ENCODE measurements at regions not wholly inside any gene's neighbourhood (a gene's known extent, or its start where the extent isn't known, plus 50 kb on each side); places are given as distances from the start of the nearest gene placed in this dataset.
"Not testable (repeated sequence)": the region's sequence is repeated elsewhere in the genome, so short reads cannot be mapped to it uniquely, and the experiment has no call there.

- not testable (repeated sequence) for H3K9ac ChIP-seq (ENCODE audit: low read depth in 1 of 2, low read length in 2 of 2); H3K4me3 ChIP-seq (ENCODE audit: low read depth in 1 of 2, low read length in 2 of 2); H3K4me1 ChIP-seq (ENCODE audit: control insufficient read depth in 1 of 2, insufficient read depth in 2 of 2, low read length in 2 of 2)
Measured at GRCh38 chr2:87488991-87489390, 258.9 kb upstream of the PLGLB2 start.

GRCh38 chr2:87494846-87495245, 253.0 kb upstream of the PLGLB2 start:
- H3K9ac ChIP-seq (ENCODE audit: low read depth in 1 of 2, low read length in 2 of 2); H3K27me3 ChIP-seq (ENCODE audit: control insufficient read depth in 1 of 2, insufficient read depth in 2 of 2, low read length in 2 of 2); H3K4me3 ChIP-seq (ENCODE audit: low read depth in 1 of 2, low read length in 2 of 2); H3K27ac ChIP-seq (ENCODE audit: low read depth, low read length); H3K9me3 ChIP-seq (ENCODE audit: control insufficient read depth in 1 of 2, low read length in 2 of 2); H3K36me3 ChIP-seq (ENCODE audit: control insufficient read depth in 1 of 2, insufficient read depth in 2 of 2, low read length in 2 of 2); H3K4me1 ChIP-seq (ENCODE audit: control insufficient read depth in 1 of 2, insufficient read depth in 2 of 2, low read length in 2 of 2): not testable (repeated sequence)

More at GRCh38 chr2:87488991-87489390, 258.9 kb upstream of the PLGLB2 start:
- H3K36me3 ChIP-seq (ENCODE audit: control insufficient read depth in 1 of 2, insufficient read depth in 2 of 2, low read length in 2 of 2); H3K27ac ChIP-seq (ENCODE audit: low read depth, low read length); H3K27me3 ChIP-seq (ENCODE audit: control insufficient read depth in 1 of 2, insufficient read depth in 2 of 2, low read length in 2 of 2); H3K9me3 ChIP-seq (ENCODE audit: control insufficient read depth in 1 of 2, low read length in 2 of 2): not testable (repeated sequence)

GRCh38 chr2:87495455-87495854, 252.4 kb upstream of the PLGLB2 start:
- not testable (repeated sequence) for H3K4me1 ChIP-seq (ENCODE audit: control insufficient read depth in 1 of 2, insufficient read depth in 2 of 2, low read length in 2 of 2); H3K9ac ChIP-seq (ENCODE audit: low read depth in 1 of 2, low read length in 2 of 2); H3K27ac ChIP-seq (ENCODE audit: low read depth, low read length); H3K4me3 ChIP-seq (ENCODE audit: low read depth in 1 of 2, low read length in 2 of 2); H3K36me3 ChIP-seq (ENCODE audit: control insufficient read depth in 1 of 2, insufficient read depth in 2 of 2, low read length in 2 of 2); H3K9me3 ChIP-seq (ENCODE audit: control insufficient read depth in 1 of 2, low read length in 2 of 2); H3K27me3 ChIP-seq (ENCODE audit: control insufficient read depth in 1 of 2, insufficient read depth in 2 of 2, low read length in 2 of 2)

GRCh38 chr2:87496036-87497006, 251.6 kb upstream of the PLGLB2 start:
- not testable (repeated sequence) for H3K36me3 ChIP-seq (ENCODE audit: control insufficient read depth in 1 of 2, insufficient read depth in 2 of 2, low read length in 2 of 2); H3K9me3 ChIP-seq (ENCODE audit: control insufficient read depth in 1 of 2, low read length in 2 of 2); H3K27ac ChIP-seq (ENCODE audit: low read depth, low read length); H3K27me3 ChIP-seq (ENCODE audit: control insufficient read depth in 1 of 2, insufficient read depth in 2 of 2, low read length in 2 of 2); H3K4me3 ChIP-seq (ENCODE audit: low read depth in 1 of 2, low read length in 2 of 2); H3K9ac ChIP-seq (ENCODE audit: low read depth in 1 of 2, low read length in 2 of 2); H3K4me1 ChIP-seq (ENCODE audit: control insufficient read depth in 1 of 2, insufficient read depth in 2 of 2, low read length in 2 of 2)

- H3K9me3 ChIP-seq (ENCODE audit: control insufficient read depth in 1 of 2, low read length in 2 of 2); H3K27me3 ChIP-seq (ENCODE audit: control insufficient read depth in 1 of 2, insufficient read depth in 2 of 2, low read length in 2 of 2); H3K4me3 ChIP-seq (ENCODE audit: low read depth in 1 of 2, low read length in 2 of 2); H3K4me1 ChIP-seq (ENCODE audit: control insufficient read depth in 1 of 2, insufficient read depth in 2 of 2, low read length in 2 of 2); H3K36me3 ChIP-seq (ENCODE audit: control insufficient read depth in 1 of 2, insufficient read depth in 2 of 2, low read length in 2 of 2); H3K27ac ChIP-seq (ENCODE audit: low read depth, low read length); H3K9ac ChIP-seq (ENCODE audit: low read depth in 1 of 2, low read length in 2 of 2): not testable (repeated sequence)
Measured at GRCh38 chr2:87497135-87497534, 250.8 kb upstream of the PLGLB2 start.

- H3K27me3 ChIP-seq (ENCODE audit: control insufficient read depth in 1 of 2, insufficient read depth in 2 of 2, low read length in 2 of 2); H3K4me3 ChIP-seq (ENCODE audit: low read depth in 1 of 2, low read length in 2 of 2); H3K27ac ChIP-seq (ENCODE audit: low read depth, low read length); H3K9ac ChIP-seq (ENCODE audit: low read depth in 1 of 2, low read length in 2 of 2); H3K36me3 ChIP-seq (ENCODE audit: control insufficient read depth in 1 of 2, insufficient read depth in 2 of 2, low read length in 2 of 2); H3K9me3 ChIP-seq (ENCODE audit: control insufficient read depth in 1 of 2, low read length in 2 of 2); H3K4me1 ChIP-seq (ENCODE audit: control insufficient read depth in 1 of 2, insufficient read depth in 2 of 2, low read length in 2 of 2): not testable (repeated sequence)
Measured at GRCh38 chr2:87497700-87498099, 250.2 kb upstream of the PLGLB2 start.

GRCh38 chr2:87498169-87498853, 249.6 kb upstream of the PLGLB2 start:
- not testable (repeated sequence) for H3K27me3 ChIP-seq (ENCODE audit: control insufficient read depth in 1 of 2, insufficient read depth in 2 of 2, low read length in 2 of 2); H3K4me1 ChIP-seq (ENCODE audit: control insufficient read depth in 1 of 2, insufficient read depth in 2 of 2, low read length in 2 of 2); H3K27ac ChIP-seq (ENCODE audit: low read depth, low read length); H3K9ac ChIP-seq (ENCODE audit: low read depth in 1 of 2, low read length in 2 of 2); H3K36me3 ChIP-seq (ENCODE audit: control insufficient read depth in 1 of 2, insufficient read depth in 2 of 2, low read length in 2 of 2); H3K9me3 ChIP-seq (ENCODE audit: control insufficient read depth in 1 of 2, low read length in 2 of 2); H3K4me3 ChIP-seq (ENCODE audit: low read depth in 1 of 2, low read length in 2 of 2)

GRCh38 chr2:87498854-87499238, 249.0 kb upstream of the PLGLB2 start:
- not testable (repeated sequence) for H3K27ac ChIP-seq (ENCODE audit: low read depth, low read length); H3K9ac ChIP-seq (ENCODE audit: low read depth in 1 of 2, low read length in 2 of 2); H3K36me3 ChIP-seq (ENCODE audit: control insufficient read depth in 1 of 2, insufficient read depth in 2 of 2, low read length in 2 of 2); H3K27me3 ChIP-seq (ENCODE audit: control insufficient read depth in 1 of 2, insufficient read depth in 2 of 2, low read length in 2 of 2); H3K9me3 ChIP-seq (ENCODE audit: control insufficient read depth in 1 of 2, low read length in 2 of 2); H3K4me1 ChIP-seq (ENCODE audit: control insufficient read depth in 1 of 2, insufficient read depth in 2 of 2, low read length in 2 of 2); H3K4me3 ChIP-seq (ENCODE audit: low read depth in 1 of 2, low read length in 2 of 2)

- H3K4me3 ChIP-seq (ENCODE audit: low read depth in 1 of 2, low read length in 2 of 2); H3K4me1 ChIP-seq (ENCODE audit: control insufficient read depth in 1 of 2, insufficient read depth in 2 of 2, low read length in 2 of 2); H3K9ac ChIP-seq (ENCODE audit: low read depth in 1 of 2, low read length in 2 of 2); H3K9me3 ChIP-seq (ENCODE audit: control insufficient read depth in 1 of 2, low read length in 2 of 2); H3K27ac ChIP-seq (ENCODE audit: low read depth, low read length); H3K27me3 ChIP-seq (ENCODE audit: control insufficient read depth in 1 of 2, insufficient read depth in 2 of 2, low read length in 2 of 2); H3K36me3 ChIP-seq (ENCODE audit: control insufficient read depth in 1 of 2, insufficient read depth in 2 of 2, low read length in 2 of 2): not testable (repeated sequence)
Measured at GRCh38 chr2:87499860-87500259, 248.0 kb upstream of the PLGLB2 start.

- not testable (repeated sequence) for H3K4me3 ChIP-seq (ENCODE audit: low read depth in 1 of 2, low read length in 2 of 2); H3K27me3 ChIP-seq (ENCODE audit: control insufficient read depth in 1 of 2, insufficient read depth in 2 of 2, low read length in 2 of 2); H3K27ac ChIP-seq (ENCODE audit: low read depth, low read length); H3K9me3 ChIP-seq (ENCODE audit: control insufficient read depth in 1 of 2, low read length in 2 of 2); H3K9ac ChIP-seq (ENCODE audit: low read depth in 1 of 2, low read length in 2 of 2); H3K4me1 ChIP-seq (ENCODE audit: control insufficient read depth in 1 of 2, insufficient read depth in 2 of 2, low read length in 2 of 2); H3K36me3 ChIP-seq (ENCODE audit: control insufficient read depth in 1 of 2, insufficient read depth in 2 of 2, low read length in 2 of 2)
Measured at GRCh38 chr2:87500421-87500820, 247.5 kb upstream of the PLGLB2 start.

Data from duodenal mucosa (tissue), 2 donors.